Upper lobe of left lung (tissue), 4 donors: ENCODE measurements at regions not wholly inside any gene's neighbourhood (a gene's known extent, or its start where the extent isn't known, plus 50 kb on each side); places are given as distances from the start of the nearest gene placed in this dataset.

ENCODE experiments used
- CTCF ChIP-seq, 6 experiments: fragments of 450-650 bp in 4 of 6; fragments of 200-600 bp in 2 of 6; sonication (generic) in 2 of 6; IDR thresholded peaks; one replicate each; pipeline ENCODE4 v1.5.1; 2016 to 2019; ENCODE audit warnings: antibody characterized with exemption in 6 of 6
- POLR2AphosphoS5 ChIP-seq, 2 donors: sonication (generic); formaldehyde crosslinking; IDR thresholded peaks; one replicate each; pipeline ENCODE4 v1.5.1; 2017; ENCODE audit warnings: antibody characterized with exemption in 2 of 2

GRCh38 chr17:33551075-33551474 lies 258.0 kb upstream of the ASIC2 start:
- TF ChIP-seq POLR2AphosphoS5 (IDR thresholded peaks at IDR 0.05) (no peak), CTCF (IDR thresholded peaks at IDR 0.05) (no peak)
